Breast epithelium (tissue), 4 donors: ENCODE measurements at regions not wholly inside any gene's neighbourhood (a gene's known extent, or its start where the extent isn't known, plus 50 kb on each side); places are given as distances from the start of the nearest gene placed in this dataset.

Experiments
- DNase-seq, 2 donors: peaks; one replicate each; pipeline ENCODE4 v3.0.0-alpha.2; 2019; ENCODE audit warnings: low spot score in 2 of 2
- H3K27ac ChIP-seq, 2 donors: fragments of 200-600 bp; sonication (generic) in 1 of 2; one replicate each; pipeline ENCODE4 v1.5.1; 2016 to 2019; ENCODE audit warnings: mild to moderate bottlenecking in 1 of 2
- H3K27me3 ChIP-seq, 2 donors: fragments of 200-600 bp; sonication (generic) in 1 of 2; one replicate each; pipeline versions ENCODE4 v1.5.1 to v1.6.0; 2017 to 2019; ENCODE audit warnings: control low read depth in 1 of 2, mild to moderate bottlenecking in 1 of 2
- H3K36me3 ChIP-seq: fragments of 200-600 bp; one replicate; pipeline ENCODE4 v1.5.1; 2019
- H3K4me1 ChIP-seq, 2 donors: fragments of 200-600 bp; sonication (generic); one replicate each; pipeline ENCODE4 v1.5.1; 2016 to 2019; ENCODE audit warnings: control low read depth in 1 of 2
- H3K4me3 ChIP-seq, 3 donors: fragments of 200-600 bp; sonication (generic); 1 replicate in 2 of 3; 2 replicates in 1 of 3; pipeline ENCODE4 v1.5.1; 2016 to 2019; ENCODE audit warnings: mild to moderate bottlenecking in 3 of 3, moderate library complexity in 2 of 3
- H3K9me3 ChIP-seq, 2 donors: fragments of 200-600 bp; sonication (generic) in 1 of 2; one replicate each; pipeline ENCODE4 v1.5.1; 2016 to 2019; ENCODE audit warnings: control low read depth in 1 of 2
- POLR2A ChIP-seq: fragments of 450-650 bp; IDR thresholded peaks from one replicate; pipeline ENCODE4 v1.6.1; 2016; ENCODE audit warnings: antibody characterized with exemption, mild to moderate bottlenecking, moderate library complexity
- POLR2AphosphoS5 ChIP-seq, 3 donors: sonication (generic); formaldehyde crosslinking; IDR thresholded peaks; one replicate each; pipeline ENCODE4 v1.6.1; 2017; ENCODE audit warnings: antibody characterized with exemption in 3 of 3
- intact Hi-C: fragments of 100-400 bp; cut with DNase I; formaldehyde crosslinking; loops from one replicate; pipeline ENCODE4 v1.15.1; 2023; ENCODE audit warnings: low total_unique reads
- TF ChIP-seq, protein P1 (sequence below), 3 donors: fragments of 450-650 bp; IDR thresholded peaks; one replicate each; pipeline ENCODE4 v1.5.1; 2016 to 2017; ENCODE audit warnings: antibody characterized with exemption in 3 of 3, mild to moderate bottlenecking in 3 of 3, moderate library complexity in 3 of 3

DNA sequence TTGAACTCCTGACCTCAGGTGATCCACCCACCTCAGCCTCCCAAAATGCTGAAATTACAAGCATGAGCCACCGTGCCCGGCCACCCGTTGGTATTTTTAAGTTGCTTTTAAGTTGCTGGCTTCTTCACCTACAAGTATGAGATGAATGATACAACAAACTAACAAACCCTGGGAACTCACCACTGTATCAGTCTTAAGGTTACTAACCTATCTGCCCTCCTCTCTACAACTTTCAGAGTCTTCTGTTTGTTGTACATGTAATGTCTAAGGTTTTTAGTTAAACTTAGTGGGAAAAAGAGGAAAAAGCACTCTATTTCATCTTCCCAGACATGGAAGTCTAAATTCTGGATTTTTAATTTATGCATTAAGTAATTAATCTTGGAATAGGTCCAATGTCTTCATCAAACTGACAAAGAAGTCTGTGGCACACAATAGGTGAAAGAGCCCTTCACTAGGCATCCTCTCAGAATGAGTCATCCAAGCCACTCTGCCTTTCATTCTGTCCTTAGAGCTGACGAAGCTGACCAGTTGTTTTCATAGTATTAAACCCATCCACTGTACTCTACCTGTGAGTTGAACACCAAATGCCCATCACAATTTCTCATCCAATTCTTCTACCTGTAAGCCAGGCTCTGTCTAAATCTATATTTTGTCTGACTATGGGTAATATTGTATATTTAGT is 936.1 kb downstream of the TUSC7 start:
- no peaks in the 10 kb centered on the region for H3K9me3 ChIP-seq
- H3K27me3 ChIP-seq: no peaks in the 10 kb centered on the region
- no peaks in the 10 kb centered on the region for H3K36me3 ChIP-seq
- H3K4me1 ChIP-seq: no peaks in the 10 kb centered on the region
- no peak overlapping the region for H3K27ac ChIP-seq
- DNase-seq: no peak
- TF ChIP-seq POLR2AphosphoS5 (IDR thresholded peaks at IDR 0.05) (no peak), POLR2A (no peak)
- TF ChIP-seq, protein P1, sequence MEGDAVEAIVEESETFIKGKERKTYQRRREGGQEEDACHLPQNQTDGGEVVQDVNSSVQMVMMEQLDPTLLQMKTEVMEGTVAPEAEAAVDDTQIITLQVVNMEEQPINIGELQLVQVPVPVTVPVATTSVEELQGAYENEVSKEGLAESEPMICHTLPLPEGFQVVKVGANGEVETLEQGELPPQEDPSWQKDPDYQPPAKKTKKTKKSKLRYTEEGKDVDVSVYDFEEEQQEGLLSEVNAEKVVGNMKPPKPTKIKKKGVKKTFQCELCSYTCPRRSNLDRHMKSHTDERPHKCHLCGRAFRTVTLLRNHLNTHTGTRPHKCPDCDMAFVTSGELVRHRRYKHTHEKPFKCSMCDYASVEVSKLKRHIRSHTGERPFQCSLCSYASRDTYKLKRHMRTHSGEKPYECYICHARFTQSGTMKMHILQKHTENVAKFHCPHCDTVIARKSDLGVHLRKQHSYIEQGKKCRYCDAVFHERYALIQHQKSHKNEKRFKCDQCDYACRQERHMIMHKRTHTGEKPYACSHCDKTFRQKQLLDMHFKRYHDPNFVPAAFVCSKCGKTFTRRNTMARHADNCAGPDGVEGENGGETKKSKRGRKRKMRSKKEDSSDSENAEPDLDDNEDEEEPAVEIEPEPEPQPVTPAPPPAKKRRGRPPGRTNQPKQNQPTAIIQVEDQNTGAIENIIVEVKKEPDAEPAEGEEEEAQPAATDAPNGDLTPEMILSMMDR (IDR thresholded peaks at IDR 0.05): no peak
- intact Hi-C loops: no loop called here
- H3K4me3 ChIP-seq: no peak overlapping the region

GRCh38 chr3:117647435-117647834 is 937.9 kb downstream of the TUSC7 start:
- H3K27me3 ChIP-seq: no peaks in the 10 kb centered on the region
- H3K9me3 ChIP-seq: no peaks in the 10 kb centered on the region
- no peak for DNase-seq
- H3K4me3 ChIP-seq: no peak overlapping the region
- H3K4me1 ChIP-seq: no peaks in the 10 kb centered on the region
- TF ChIP-seq, protein P1 (IDR thresholded peaks at IDR 0.05): no peak
- TF ChIP-seq POLR2A (no peak), POLR2AphosphoS5 (IDR thresholded peaks at IDR 0.05) (no peak)
- no peak overlapping the region for H3K27ac ChIP-seq
- intact Hi-C loops: no loop called here
- H3K36me3 ChIP-seq: no peaks in the 10 kb centered on the region

- H3K27ac ChIP-seq: no peak overlapping the region
- no peaks in the 10 kb centered on the region for H3K27me3 ChIP-seq
- no peak overlapping the region for H3K4me3 ChIP-seq
- no peak for DNase-seq
- H3K9me3 ChIP-seq: no peaks in the 10 kb centered on the region
- intact Hi-C loops: no loop called here
- no peaks in the 10 kb centered on the region for H3K36me3 ChIP-seq
- TF ChIP-seq POLR2AphosphoS5 (IDR thresholded peaks at IDR 0.05) (no peak), POLR2A (no peak)
- TF ChIP-seq, protein P1 (IDR thresholded peaks at IDR 0.05): no peak
- no peaks in the 10 kb centered on the region for H3K4me1 ChIP-seq
Measured at GRCh38 chr3:117651246-117651645, 941.7 kb downstream of the TUSC7 start.

DNA sequence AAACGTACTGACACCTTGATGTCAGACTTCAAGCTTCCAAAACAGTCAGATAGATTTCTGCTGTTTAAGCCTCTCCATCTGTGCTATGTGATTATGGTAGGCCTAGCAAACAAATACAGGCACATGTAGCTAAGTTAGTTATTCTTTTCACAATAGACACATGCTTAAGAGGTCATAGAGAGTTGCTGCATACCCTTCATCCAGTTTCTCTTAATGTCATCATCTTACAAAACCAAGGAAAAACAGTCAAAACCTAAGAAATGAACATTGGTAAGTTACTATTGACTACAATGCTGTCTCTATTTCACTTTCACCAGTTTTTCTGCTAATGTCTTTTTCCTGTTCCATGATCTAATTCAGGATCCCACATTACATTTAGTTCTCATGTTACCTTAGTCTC is 946.8 kb downstream of the TUSC7 start:
- intact Hi-C loops: no loop called here
- H3K27me3 ChIP-seq: no peaks in the 10 kb centered on the region
- TF ChIP-seq POLR2A: no peak
- no peak for TF ChIP-seq POLR2AphosphoS5 (IDR thresholded peaks at IDR 0.05)
- TF ChIP-seq, protein P1 (IDR thresholded peaks at IDR 0.05): no peak

GRCh38 chr3:117657278-117657677 is 947.7 kb downstream of the TUSC7 start:
- Histone ChIP-seq H3K4me1 (no peaks in the 10 kb centered on the region), H3K36me3 (no peaks in the 10 kb centered on the region), H3K9me3 (no peaks in the 10 kb centered on the region), H3K27ac (no peak overlapping the region), H3K27me3 (no peaks in the 10 kb centered on the region), H3K4me3 (no peak overlapping the region)
- TF ChIP-seq, protein P1 (IDR thresholded peaks at IDR 0.05): no peak
- no peak for TF ChIP-seq POLR2A
- no peak for TF ChIP-seq POLR2AphosphoS5 (IDR thresholded peaks at IDR 0.05)
- no peak for DNase-seq
- intact Hi-C loops: no loop called here

More for the DNA sequence above, 946.8 kb downstream of the TUSC7 start:
- no peak overlapping the region for H3K4me3 ChIP-seq
- no peaks in the 10 kb centered on the region for H3K36me3 ChIP-seq
- H3K4me1 ChIP-seq: no peaks in the 10 kb centered on the region
- DNase-seq: no peak
- H3K27ac ChIP-seq: no peak overlapping the region
- no peaks in the 10 kb centered on the region for H3K9me3 ChIP-seq
